CD4-positive, alpha-beta T cell (primary cell): ENCODE measurements at regions not wholly inside any gene's neighbourhood (a gene's known extent, or its start where the extent isn't known, plus 50 kb on each side); places are given as distances from the start of the nearest gene placed in this dataset.

ENCODE experiments used
- ATAC-seq: fragments of 200-7000 bp; cut with Tn5 transposase; one replicate; pipeline ENCODE4 v1.10.0; 2022; ENCODE audit warnings: mild to moderate bottlenecking; ENCODE audit not compliant: poor library complexity
- CTCF ChIA-PET: fragments of 350-600 bp; sonication (Branson Sonifier 250); formaldehyde crosslinking; loops from one replicate; lab custom pipeline; 2021; ENCODE audit warnings: antibody characterized with exemption, inconsistent platforms; lab: Charles Lee
- POLR2A ChIA-PET: fragments of 350-600 bp; sonication (Branson Sonifier 250); formaldehyde crosslinking; loops from one replicate; lab custom pipeline; 2021; ENCODE audit warnings: antibody characterized with exemption, inconsistent platforms; lab: Charles Lee
- DNase-seq, 14 experiments: peaks; one replicate each; pipeline ENCODE4 v3.0.0-alpha.2; 2013 to 2020; ENCODE audit warnings: mixed read lengths in 2 of 14
- H3K27ac ChIP-seq, 2 donors: one replicate each; pipeline versions ENCODE4 v1.5.1 to v1.7.0; 2013; ENCODE audit warnings: low read length in 2 of 2, low read depth in 1 of 2, mild to moderate bottlenecking in 1 of 2
- H3K27me3 ChIP-seq, 2 experiments: 1 replicate in 1 of 2; 2 replicates in 1 of 2; pipeline versions ENCODE4 v1.6.1 to v1.7.0; 2013; ENCODE audit warnings: low read length in 2 of 2, control low read depth in 1 of 2, mild to moderate bottlenecking in 1 of 2, moderate library complexity in 1 of 2; ENCODE audit not compliant: insufficient read depth in 2 of 2, control insufficient read depth in 1 of 2
- H3K36me3 ChIP-seq: one replicate; pipeline ENCODE4 v1.6.1; 2013; ENCODE audit warnings: low read length, control low read depth; ENCODE audit not compliant: insufficient read depth
- H3K4me1 ChIP-seq: one replicate; pipeline ENCODE4 v1.6.1; 2013; ENCODE audit warnings: low read length, control low read depth; ENCODE audit not compliant: insufficient read depth
- H3K4me3 ChIP-seq: one replicate; pipeline ENCODE4 v1.5.1; 2013; ENCODE audit warnings: mild to moderate bottlenecking, low read length, moderate library complexity
- H3K9me3 ChIP-seq, 2 experiments: 1 replicate in 1 of 2; 2 replicates in 1 of 2; pipeline versions ENCODE4 v1.6.1 to v1.7.0; 2013; ENCODE audit warnings: low read length in 2 of 2, mild to moderate bottlenecking in 2 of 2, control low read depth in 1 of 2, moderate library complexity in 1 of 2; ENCODE audit not compliant: control insufficient read depth in 1 of 2, insufficient read depth in 1 of 2
- H3K27ac Mint-ChIP-seq: one replicate; pipeline ENCODE4 v1.8.0; 2020; ENCODE audit warnings: mixed read lengths
- H3K27me3 Mint-ChIP-seq: one replicate; pipeline ENCODE4 v1.8.0; 2021; ENCODE audit warnings: mixed read lengths
- H3K36me3 Mint-ChIP-seq: one replicate; pipeline ENCODE4 v1.8.0; 2021; ENCODE audit warnings: low read depth, mixed read lengths
- H3K4me1 Mint-ChIP-seq: one replicate; pipeline ENCODE4 v1.8.0; 2021; ENCODE audit warnings: low read depth, mixed read lengths
- H3K4me3 Mint-ChIP-seq: one replicate; pipeline ENCODE4 v1.8.0; 2020; ENCODE audit warnings: mild to moderate bottlenecking, mixed read lengths
- H3K9me3 Mint-ChIP-seq: one replicate; pipeline ENCODE4 v1.8.0; 2020; ENCODE audit warnings: mixed read lengths
- CTCF ChIP-seq: fragments of 200-600 bp; IDR thresholded peaks from one replicate; pipeline ENCODE4 v1.8.0; 2022; ENCODE audit warnings: antibody characterized with exemption, mild to moderate bottlenecking
- intact Hi-C, 2 experiments: fragments of 100-400 bp; cut with DNase I in 1 of 2; cut with micrococcal nuclease in 1 of 2; formaldehyde crosslinking; loops; one replicate each; pipeline versions ENCODE4 v1.15.1 to v1.9.0; 2023 to 2025; cut with DNase I, micrococcal nuclease

- POLR2A ChIA-PET = no interaction called here
- H3K27ac ChIP-seq = no peak overlapping the region
- DNase-seq (no peak), ATAC-seq (no peak)
- Mint-ChIP-seq H3K27ac (no peak overlapping the region), H3K4me1 (no peaks in the 10 kb centered on the region), H3K4me3 (no peak overlapping the region), H3K9me3 (peaks cover 2% of the 10 kb centered on the region), H3K36me3 (no peaks in the 10 kb centered on the region), H3K27me3 (no peaks in the 10 kb centered on the region)
- no peak overlapping the region for H3K4me3 ChIP-seq
- H3K9me3 ChIP-seq = no peaks in the 10 kb centered on the region
- H3K27me3 ChIP-seq = no peaks in the 10 kb centered on the region
- intact Hi-C loops = no loop called here
- H3K36me3 ChIP-seq = no peaks in the 10 kb centered on the region
- CTCF ChIA-PET = no interaction called here
- no peaks in the 10 kb centered on the region for H3K4me1 ChIP-seq
- no peak for TF ChIP-seq CTCF
Measured at GRCh38 chr18:26736301-26736700, 129.2 kb downstream of the AQP4 start.

GRCh38 chr18:26734760-26735159 is 130.7 kb downstream of the AQP4 start:
- no peak for TF ChIP-seq CTCF
- Histone ChIP-seq H3K27me3 (no peaks in the 10 kb centered on the region), H3K4me3 (no peak overlapping the region), H3K27ac (no peak overlapping the region), H3K36me3 (no peaks in the 10 kb centered on the region), H3K9me3 (no peaks in the 10 kb centered on the region), H3K4me1 (no peaks in the 10 kb centered on the region)
- CTCF ChIA-PET = no interaction called here
- intact Hi-C loops = no loop called here
- Mint-ChIP-seq H3K27ac (no peak overlapping the region), H3K4me1 (no peaks in the 10 kb centered on the region), H3K27me3 (no peaks in the 10 kb centered on the region), H3K4me3 (no peak overlapping the region), H3K9me3 (peaks cover 2% of the 10 kb centered on the region), H3K36me3 (no peaks in the 10 kb centered on the region)
- no peak for DNase-seq
- no peak for ATAC-seq
- POLR2A ChIA-PET = no interaction called here

GRCh38 chr18:26729449-26729848 is 136.1 kb downstream of the AQP4 start:
- H3K4me1 Mint-ChIP-seq = no peaks in the 10 kb centered on the region
- POLR2A ChIA-PET = no interaction called here
- ATAC-seq = no peak

More at GRCh38 chr18:26729449-26729848, 136.1 kb downstream of the AQP4 start:
- Histone ChIP-seq H3K4me1 (no peaks in the 10 kb centered on the region), H3K36me3 (no peaks in the 10 kb centered on the region), H3K9me3 (no peaks in the 10 kb centered on the region), H3K4me3 (no peak overlapping the region), H3K27ac (no peak overlapping the region), H3K27me3 (no peaks in the 10 kb centered on the region)
- no peaks in the 10 kb centered on the region for H3K27me3 Mint-ChIP-seq
- no peaks in the 10 kb centered on the region for H3K36me3 Mint-ChIP-seq
- CTCF ChIA-PET = no interaction called here
- no peak for DNase-seq
- H3K4me3 Mint-ChIP-seq = no peak overlapping the region
- intact Hi-C loops = loop anchor here in 1 of 2 experiments (10.0 kb wide), 1 partner anchor 65 kb away; no protein-coding TSS in a partner anchor
- H3K27ac Mint-ChIP-seq = no peak overlapping the region
- peaks cover 2% of the 10 kb centered on the region for H3K9me3 Mint-ChIP-seq
- TF ChIP-seq CTCF = no peak
